Left kidney (tissue), 1 donor: ENCODE measurements at regions not wholly inside any gene's neighbourhood (a gene's known extent, or its start where the extent isn't known, plus 50 kb on each side); places are given as distances from the start of the nearest gene placed in this dataset.

Experiments used
- DNase-seq: peaks from one replicate; pipeline ENCODE4 v3.0.0-alpha.2; 2013

GRCh38 chr6:51552435-51552834, 535.0 kb downstream of the PKHD1 start:
- no peak for DNase-seq

GRCh38 chr6:51553246-51554015, 534.0 kb downstream of the PKHD1 start:
- no peak for DNase-seq

- DNase-seq = no peak
Measured at GRCh38 chr6:51554029-51554428, 533.4 kb downstream of the PKHD1 start.

- DNase-seq = no peak
Measured at GRCh38 chr6:51559059-51559458, 528.4 kb downstream of the PKHD1 start.

- no peak for DNase-seq
Measured at GRCh38 chr6:51562198-51562597, 525.2 kb downstream of the PKHD1 start.
